ENCODE measurements at regions not wholly inside any gene's neighbourhood (a gene's known extent, or its start where the extent isn't known, plus 50 kb on each side); places are given as distances from the start of the nearest gene placed in this dataset.

GRCh38 chr13:68048802-68049359 lies 818.7 kb upstream of the PCDH9 start:
- ChIA-PET POLR2A (no interaction called here), CTCF (no interaction called here)
- no peak for DNase-seq (ENCODE audit: extremely low spot score)
- TF ChIP-seq CTCF (IDR thresholded peaks at IDR 0.05; ENCODE audit: control extremely low read depth, extremely low read depth, low read depth, missing control alignments): no peak

- POLR2A ChIA-PET: no interaction called here
- no peak for TF ChIP-seq CTCF (IDR thresholded peaks at IDR 0.05; ENCODE audit: control extremely low read depth, extremely low read depth, low read depth, missing control alignments)
- CTCF ChIA-PET: no interaction called here
- DNase-seq (ENCODE audit: extremely low spot score): no peak
Observed at GRCh38 chr13:68047889-68048288, 817.8 kb upstream of the PCDH9 start.

GRCh38 chr13:68046903-68047302 lies 816.8 kb upstream of the PCDH9 start:
- ChIA-PET CTCF (interaction anchor here (1.0 kb wide), 1 partner anchor 15 kb away, joined by 3 read pairs; no protein-coding TSS in a partner anchor), POLR2A (no interaction called here)
- DNase-seq (ENCODE audit: extremely low spot score): no peak
- TF ChIP-seq CTCF (IDR thresholded peaks at IDR 0.05; ENCODE audit: control extremely low read depth, extremely low read depth, low read depth, missing control alignments): no peak

GRCh38 chr13:68030152-68030809 lies 800.1 kb upstream of the PCDH9 start:
- no peak for DNase-seq (ENCODE audit: extremely low spot score)
- TF ChIP-seq CTCF (IDR thresholded peaks at IDR 0.05; ENCODE audit: control extremely low read depth, extremely low read depth, low read depth, missing control alignments): no peak
- CTCF ChIA-PET: interaction anchor here (1.3 kb wide), 1 partner anchor 189 kb away, joined by 3 read pairs; no protein-coding TSS in a partner anchor
- POLR2A ChIA-PET: no interaction called here

GRCh38 chr13:68028701-68029100 lies 798.6 kb upstream of the PCDH9 start:
- TF ChIP-seq CTCF (IDR thresholded peaks at IDR 0.05; ENCODE audit: control extremely low read depth, extremely low read depth, low read depth, missing control alignments): no peak
- DNase-seq (ENCODE audit: extremely low spot score): no peak
- ChIA-PET POLR2A (no interaction called here), CTCF (no interaction called here)

- POLR2A ChIA-PET: no interaction called here
- no peak for DNase-seq (ENCODE audit: extremely low spot score)
- CTCF ChIA-PET: interaction anchor here (1.3 kb wide), 1 partner anchor 12 kb away, joined by 3 read pairs; no protein-coding TSS in a partner anchor
- TF ChIP-seq CTCF (IDR thresholded peaks at IDR 0.05; ENCODE audit: control extremely low read depth, extremely low read depth, low read depth, missing control alignments): no peak
Observed at GRCh38 chr13:68027306-68027705, 797.2 kb upstream of the PCDH9 start.

Measured in GM10248 (cell line).